Cardiac muscle cell (in vitro differentiated cells and primary cell): ENCODE measurements at regions not wholly inside any gene's neighbourhood (a gene's known extent, or its start where the extent isn't known, plus 50 kb on each side); places are given as distances from the start of the nearest gene placed in this dataset.
"Not testable (repeated sequence)": the region's sequence is repeated elsewhere in the genome, so short reads cannot be mapped to it uniquely, and the experiment has no call there.

ENCODE experiments used
- DNase-seq, 2 donors: peaks; one replicate each; pipeline versions ENCODE4 v3.0.0 to v3.0.0-alpha.2; 2010 to 2017; ENCODE audit warnings: low read depth in 1 of 2, low spot score in 1 of 2
- H3K27ac ChIP-seq: fragments of 200-600 bp; sonication (generic); 2 replicates; pipeline ENCODE4 v1.5.1; 2016
- H3K27me3 ChIP-seq: fragments of 200-600 bp; sonication (generic); 2 replicates; pipeline ENCODE4 v1.6.0; 2016; ENCODE audit warnings: control low read depth
- H3K36me3 ChIP-seq: fragments of 200-600 bp; sonication (generic); 2 replicates; pipeline ENCODE4 v1.5.1; 2016; ENCODE audit warnings: control low read depth
- H3K4me1 ChIP-seq: fragments of 200-600 bp; sonication (generic); 2 replicates; pipeline ENCODE4 v1.8.1; 2017; ENCODE audit warnings: low read depth, mild to moderate bottlenecking, mixed run types
- H3K4me3 ChIP-seq: fragments of 200-600 bp; sonication (generic); 2 replicates; pipeline ENCODE4 v1.5.1; 2016; ENCODE audit warnings: mild to moderate bottlenecking
- H3K9me3 ChIP-seq: fragments of 200-600 bp; sonication (generic); 2 replicates; pipeline ENCODE4 v1.5.1; 2017; ENCODE audit warnings: low read depth, mild to moderate bottlenecking, control low read depth
- CTCF ChIP-seq: IDR thresholded peaks from 2 replicates; pipeline ENCODE4 v1.5.1; 2012; ENCODE audit warnings: low read depth, mild to moderate bottlenecking, low read length

DNA sequence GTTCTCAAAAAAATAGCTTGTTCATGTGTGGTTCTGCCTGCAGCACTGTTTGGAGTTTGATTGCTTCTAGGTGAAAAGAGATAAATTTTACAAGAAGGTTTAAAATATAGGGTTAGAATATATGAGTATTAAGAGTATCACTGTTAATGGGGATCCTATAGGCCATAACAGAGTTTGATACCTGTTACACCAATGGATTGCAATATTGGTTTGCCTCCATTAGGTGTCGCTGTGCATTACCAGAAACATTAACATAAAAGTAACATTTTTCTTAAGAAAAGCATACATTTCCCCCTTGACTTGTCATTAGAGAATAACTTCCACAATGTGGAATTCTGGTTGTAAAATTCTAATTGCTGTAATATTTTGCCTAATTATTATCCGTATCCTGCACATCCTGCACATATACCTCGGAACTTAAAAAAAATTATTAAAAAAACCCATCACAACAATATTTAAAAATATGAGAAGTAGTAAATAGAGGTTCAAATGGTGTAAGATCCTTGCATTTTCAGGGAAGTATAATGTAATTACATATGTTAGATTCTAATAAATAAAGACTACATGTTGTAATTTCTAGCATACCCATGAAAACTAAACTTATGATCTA is 63.0 kb downstream of the CYP4A11 start:
- H3K4me1 ChIP-seq, H3K27me3 ChIP-seq, H3K27ac ChIP-seq, H3K9me3 ChIP-seq, H3K36me3 ChIP-seq, H3K4me3 ChIP-seq: not testable (repeated sequence)
- TF ChIP-seq CTCF, result peak; percentile 48
- peak; percentile 42 to 44 for DNase-seq

DNA sequence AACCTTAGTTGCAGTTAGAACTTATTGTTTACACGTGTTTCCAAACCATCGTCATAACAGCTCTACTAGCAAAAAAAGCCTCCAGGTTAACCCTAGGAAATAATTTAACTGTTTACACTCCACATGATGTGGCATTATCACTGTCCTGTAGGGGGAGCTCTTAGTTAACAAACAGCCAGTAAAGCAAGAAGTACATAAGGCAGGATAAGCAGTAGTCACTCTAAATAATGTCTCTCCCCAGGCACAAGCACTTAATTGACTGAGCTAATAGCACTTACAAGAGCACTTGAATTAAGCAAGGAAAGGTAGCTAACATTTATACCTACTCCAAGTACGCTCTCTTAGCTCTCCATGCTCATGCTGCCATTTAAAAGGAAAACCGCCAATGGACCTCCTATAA is 65.2 kb downstream of the CYP4A11 start:
- not testable (repeated sequence) for H3K27me3 ChIP-seq, H3K4me1 ChIP-seq, H3K27ac ChIP-seq, H3K9me3 ChIP-seq, H3K36me3 ChIP-seq, H3K4me3 ChIP-seq
- DNase-seq, result peak in 1 of 2 donors; percentile 0
- TF ChIP-seq CTCF, result peak; percentile 26
